ENCODE measurements at regions not wholly inside any gene's neighbourhood (a gene's known extent, or its start where the extent isn't known, plus 50 kb on each side); places are given as distances from the start of the nearest gene placed in this dataset.

DNA sequence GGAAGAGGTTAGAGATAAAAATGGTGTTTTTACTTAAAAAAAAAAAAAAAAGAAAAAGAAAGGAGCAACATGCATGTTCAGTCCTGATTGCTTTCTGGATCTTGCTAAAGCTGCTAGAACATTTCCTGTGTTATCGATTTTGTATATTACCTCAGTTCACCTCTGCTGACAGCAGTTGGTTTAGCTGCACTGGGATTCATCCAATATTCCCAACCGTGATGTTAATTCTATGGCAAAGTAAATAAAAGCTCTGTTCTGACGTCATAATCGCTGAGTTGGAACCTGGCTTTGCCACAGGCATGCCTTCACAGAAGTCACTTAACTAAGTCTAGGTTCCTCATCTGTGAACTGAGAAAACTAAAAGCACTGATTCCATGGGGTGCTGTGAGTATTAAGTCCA is 90.7 kb upstream of the SORBS2 start:
- no peaks in the 10 kb centered on the region for H3K9me3 ChIP-seq
- no peak for DNase-seq (ENCODE audit: low spot score)
- no peaks in the 10 kb centered on the region for H3K4me1 ChIP-seq
- no peaks in the 10 kb centered on the region for H3K27me3 ChIP-seq
- no peaks in the 10 kb centered on the region for H3K36me3 ChIP-seq
- no peak overlapping the region for H3K27ac ChIP-seq
- TF ChIP-seq, protein P1, sequence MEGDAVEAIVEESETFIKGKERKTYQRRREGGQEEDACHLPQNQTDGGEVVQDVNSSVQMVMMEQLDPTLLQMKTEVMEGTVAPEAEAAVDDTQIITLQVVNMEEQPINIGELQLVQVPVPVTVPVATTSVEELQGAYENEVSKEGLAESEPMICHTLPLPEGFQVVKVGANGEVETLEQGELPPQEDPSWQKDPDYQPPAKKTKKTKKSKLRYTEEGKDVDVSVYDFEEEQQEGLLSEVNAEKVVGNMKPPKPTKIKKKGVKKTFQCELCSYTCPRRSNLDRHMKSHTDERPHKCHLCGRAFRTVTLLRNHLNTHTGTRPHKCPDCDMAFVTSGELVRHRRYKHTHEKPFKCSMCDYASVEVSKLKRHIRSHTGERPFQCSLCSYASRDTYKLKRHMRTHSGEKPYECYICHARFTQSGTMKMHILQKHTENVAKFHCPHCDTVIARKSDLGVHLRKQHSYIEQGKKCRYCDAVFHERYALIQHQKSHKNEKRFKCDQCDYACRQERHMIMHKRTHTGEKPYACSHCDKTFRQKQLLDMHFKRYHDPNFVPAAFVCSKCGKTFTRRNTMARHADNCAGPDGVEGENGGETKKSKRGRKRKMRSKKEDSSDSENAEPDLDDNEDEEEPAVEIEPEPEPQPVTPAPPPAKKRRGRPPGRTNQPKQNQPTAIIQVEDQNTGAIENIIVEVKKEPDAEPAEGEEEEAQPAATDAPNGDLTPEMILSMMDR (IDR thresholded peaks at IDR 0.05) = no peak
- no peak overlapping the region for H3K4me3 ChIP-seq

DNA sequence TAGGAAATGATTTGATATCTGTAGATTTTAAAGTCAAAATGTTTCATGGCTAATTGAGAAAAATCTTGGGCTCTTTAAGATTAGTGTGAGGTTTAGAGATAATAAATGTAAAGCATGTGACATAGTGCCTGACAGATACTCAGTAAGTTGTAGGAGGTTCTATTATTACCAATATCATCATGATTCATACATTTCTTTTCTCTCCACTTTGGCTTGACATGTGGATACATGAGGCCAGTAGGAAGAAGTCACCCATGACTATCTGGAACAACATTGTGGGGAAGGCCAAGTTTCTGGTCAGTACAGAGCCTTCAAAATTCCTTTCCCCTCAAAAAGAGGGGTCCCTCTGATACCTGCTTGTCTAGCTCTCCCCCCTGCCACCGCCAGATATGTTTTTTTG is 91.2 kb upstream of the SORBS2 start:
- no peaks in the 10 kb centered on the region for H3K4me1 ChIP-seq
- no peak overlapping the region for H3K4me3 ChIP-seq
- no peaks in the 10 kb centered on the region for H3K36me3 ChIP-seq
- no peak overlapping the region for H3K27ac ChIP-seq
- DNase-seq (ENCODE audit: low spot score) = no peak
- no peaks in the 10 kb centered on the region for H3K9me3 ChIP-seq
- TF ChIP-seq, protein P1 (IDR thresholded peaks at IDR 0.05) = no peak
- H3K27me3 ChIP-seq = no peaks in the 10 kb centered on the region

DNA sequence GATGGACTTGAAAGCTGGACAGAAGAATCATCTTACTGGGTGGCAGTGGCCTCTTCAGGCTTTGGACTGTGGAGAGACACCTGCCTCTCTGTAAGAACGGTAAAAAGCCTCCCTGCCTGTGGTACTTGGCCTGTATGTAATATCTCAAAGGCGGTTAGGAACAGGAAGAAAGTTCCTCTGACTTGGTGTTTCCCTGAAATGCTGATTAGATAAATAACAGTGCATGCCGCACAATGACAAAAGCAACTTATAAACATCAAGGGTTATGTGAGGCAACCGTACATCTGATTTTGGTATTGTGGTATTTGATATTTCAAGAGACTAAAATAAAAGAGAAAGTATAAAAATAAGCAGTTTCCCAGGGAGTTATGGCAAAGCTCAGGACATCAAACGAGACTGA is 92.4 kb upstream of the SORBS2 start:
- TF ChIP-seq, protein P1 (IDR thresholded peaks at IDR 0.05) = no peak
- no peak overlapping the region for H3K4me3 ChIP-seq
- no peaks in the 10 kb centered on the region for H3K27me3 ChIP-seq
- no peak overlapping the region for H3K27ac ChIP-seq
- DNase-seq (ENCODE audit: low spot score) = no peak
- H3K9me3 ChIP-seq = no peaks in the 10 kb centered on the region
- H3K4me1 ChIP-seq = no peaks in the 10 kb centered on the region
- H3K36me3 ChIP-seq = no peaks in the 10 kb centered on the region

DNA sequence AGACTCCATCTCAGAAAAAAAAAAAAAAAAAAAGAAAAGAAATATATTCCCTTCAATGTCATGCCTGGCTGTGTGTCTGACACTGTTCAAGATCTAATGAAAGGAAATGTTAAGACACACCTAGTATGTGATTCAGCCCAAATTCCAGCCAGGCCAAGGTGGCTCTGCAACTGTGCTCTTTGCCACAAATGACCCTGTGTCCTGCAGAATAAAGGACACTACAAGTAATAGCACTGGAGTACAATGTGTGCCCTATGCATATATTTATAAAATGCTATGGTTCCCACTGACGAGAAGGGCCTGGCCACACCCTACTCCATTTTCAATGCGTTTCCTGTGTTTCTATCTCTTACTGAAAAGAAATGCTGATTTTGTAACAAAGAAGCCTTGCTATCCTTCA is 98.0 kb upstream of the SORBS2 start:
- Histone ChIP-seq H3K9me3 (no peaks in the 10 kb centered on the region), H3K4me3 (no peak overlapping the region), H3K4me1 (no peaks in the 10 kb centered on the region), H3K36me3 (no peaks in the 10 kb centered on the region), H3K27ac (no peak overlapping the region), H3K27me3 (no peaks in the 10 kb centered on the region)
- DNase-seq (ENCODE audit: low spot score) = no peak
- TF ChIP-seq, protein P1 (IDR thresholded peaks at IDR 0.05) = no peak

DNA sequence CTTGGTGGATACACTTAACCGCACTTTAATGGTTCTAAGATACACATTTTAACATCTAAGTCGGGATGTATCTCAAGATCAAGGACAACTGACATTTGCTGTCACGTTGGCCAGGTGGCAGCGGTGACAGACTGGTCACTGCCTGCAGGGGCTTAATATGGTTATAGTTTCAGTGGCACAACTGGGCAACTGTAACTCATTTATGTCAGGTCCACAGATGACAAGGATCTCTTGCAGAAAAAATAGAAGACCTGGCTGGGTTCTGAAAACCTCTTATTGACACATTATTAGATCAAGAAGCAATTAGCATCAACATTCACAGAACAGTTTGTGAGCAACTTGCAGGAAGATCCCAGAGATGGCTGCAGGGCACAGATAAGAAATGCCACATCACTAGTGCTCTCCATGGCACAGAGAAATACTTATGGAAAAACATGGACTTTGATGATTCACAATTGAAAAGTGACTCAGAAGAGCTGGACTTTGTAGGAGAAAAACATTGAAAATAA is 99.6 kb upstream of the SORBS2 start:
- no peaks in the 10 kb centered on the region for H3K27me3 ChIP-seq
- no peaks in the 10 kb centered on the region for H3K9me3 ChIP-seq
- H3K4me3 ChIP-seq = no peak overlapping the region
- no peak overlapping the region for H3K27ac ChIP-seq
- DNase-seq (ENCODE audit: low spot score) = no peak
- no peaks in the 10 kb centered on the region for H3K36me3 ChIP-seq
- H3K4me1 ChIP-seq = no peaks in the 10 kb centered on the region
- TF ChIP-seq, protein P1 (IDR thresholded peaks at IDR 0.05) = no peak

DNA sequence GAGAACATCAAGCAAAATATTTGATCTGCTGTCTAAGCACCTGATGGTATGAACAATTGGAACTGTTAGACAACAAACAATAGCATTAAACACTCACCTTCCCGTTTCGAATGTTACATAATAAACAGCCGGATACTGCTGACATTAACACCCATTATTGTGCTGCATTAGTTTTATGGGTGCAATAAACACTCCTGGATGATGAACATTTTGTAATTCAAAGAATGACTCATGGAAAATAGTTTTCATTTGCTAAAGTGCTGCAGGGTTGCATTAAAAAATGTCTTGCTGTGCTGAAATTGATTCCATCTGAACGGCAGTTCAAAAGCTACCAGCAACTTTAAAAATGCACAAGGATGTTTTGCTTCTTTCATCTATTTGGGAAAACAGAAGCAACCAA is 100.8 kb upstream of the SORBS2 start:
- Histone ChIP-seq H3K27ac (no peak overlapping the region), H3K4me3 (no peak overlapping the region), H3K9me3 (no peaks in the 10 kb centered on the region), H3K27me3 (no peaks in the 10 kb centered on the region), H3K4me1 (no peaks in the 10 kb centered on the region), H3K36me3 (no peaks in the 10 kb centered on the region)
- TF ChIP-seq, protein P1 (IDR thresholded peaks at IDR 0.05) = no peak
- DNase-seq (ENCODE audit: low spot score) = no peak

Measured in right atrium auricular region (tissue), 2 donors.